ENCODE measurements at regions not wholly inside any gene's neighbourhood (a gene's known extent, or its start where the extent isn't known, plus 50 kb on each side); places are given as distances from the start of the nearest gene placed in this dataset.

GRCh38 chr3:74352166-74352565 lies 262.3 kb downstream of the CNTN3 start:
- no peaks in the 10 kb centered on the region for H3K27me3 ChIP-seq
- no peak for TF ChIP-seq POLR2A (IDR thresholded peaks at IDR 0.05)
- TF ChIP-seq CTCF (IDR thresholded peaks at IDR 0.05): no peak
- no peaks in the 10 kb centered on the region for H3K4me1 ChIP-seq
- H3K27ac ChIP-seq: no peak overlapping the region
- H3K4me3 ChIP-seq: no peak overlapping the region
- DNase-seq: no peak
- H3K9me3 ChIP-seq: peaks cover 0 to 1% (median 0%) of the 10 kb centered on the region in 4 donors
- H3K36me3 ChIP-seq: no peaks in the 10 kb centered on the region

- no peaks in the 10 kb centered on the region for H3K4me1 ChIP-seq
- no peak overlapping the region for H3K4me3 ChIP-seq
- H3K27me3 ChIP-seq: no peaks in the 10 kb centered on the region
- TF ChIP-seq CTCF (IDR thresholded peaks at IDR 0.05) (no peak), POLR2A (IDR thresholded peaks at IDR 0.05) (no peak)
- H3K9me3 ChIP-seq: peaks cover 0 to 3% (median 0%) of the 10 kb centered on the region in 4 donors
- no peak for DNase-seq
- no peak overlapping the region for H3K27ac ChIP-seq
- no peaks in the 10 kb centered on the region for H3K36me3 ChIP-seq
Observed at GRCh38 chr3:74351213-74351612, 263.2 kb downstream of the CNTN3 start.

- H3K9me3 ChIP-seq: peaks cover 0 to 3% (median 0%) of the 10 kb centered on the region in 4 donors
- DNase-seq: no peak
- no peaks in the 10 kb centered on the region for H3K36me3 ChIP-seq
- H3K4me1 ChIP-seq: no peaks in the 10 kb centered on the region
- no peak overlapping the region for H3K4me3 ChIP-seq
- H3K27me3 ChIP-seq: no peaks in the 10 kb centered on the region
- TF ChIP-seq CTCF (IDR thresholded peaks at IDR 0.05) (no peak), POLR2A (IDR thresholded peaks at IDR 0.05) (no peak)
- H3K27ac ChIP-seq: no peak overlapping the region
Observed at GRCh38 chr3:74349015-74349414, 265.4 kb downstream of the CNTN3 start.

- TF ChIP-seq CTCF (IDR thresholded peaks at IDR 0.05): no peak
- no peak for TF ChIP-seq POLR2A (IDR thresholded peaks at IDR 0.05)
- peak overlapping the region in 2 of 4 donors; percentile 37 to 40 for H3K27ac ChIP-seq
- no peaks in the 10 kb centered on the region for H3K27me3 ChIP-seq
- peak in 1 of 3 donors; percentile 50 for DNase-seq
- H3K4me3 ChIP-seq: no peak overlapping the region
- H3K9me3 ChIP-seq: peaks cover 0 to 3% (median 0%) of the 10 kb centered on the region in 4 donors
- H3K4me1 ChIP-seq: no peaks in the 10 kb centered on the region
- H3K36me3 ChIP-seq: no peaks in the 10 kb centered on the region
Observed at GRCh38 chr3:74347563-74348268, 266.7 kb downstream of the CNTN3 start.

GRCh38 chr3:74346896-74347295 lies 267.6 kb downstream of the CNTN3 start:
- TF ChIP-seq CTCF (IDR thresholded peaks at IDR 0.05) (no peak), POLR2A (IDR thresholded peaks at IDR 0.05) (no peak)
- no peaks in the 10 kb centered on the region for H3K4me1 ChIP-seq
- H3K9me3 ChIP-seq: peaks cover 0 to 3% (median 0%) of the 10 kb centered on the region in 4 donors
- no peaks in the 10 kb centered on the region for H3K36me3 ChIP-seq
- no peak overlapping the region for H3K4me3 ChIP-seq
- H3K27ac ChIP-seq: no peak overlapping the region
- DNase-seq: no peak
- no peaks in the 10 kb centered on the region for H3K27me3 ChIP-seq

Data from Peyer's patch (tissue), 4 donors.